ENCODE measurements at regions not wholly inside any gene's neighbourhood (a gene's known extent, or its start where the extent isn't known, plus 50 kb on each side); places are given as distances from the start of the nearest gene placed in this dataset.

GRCh38 chr16:64449506-64449905 lies 672.4 kb downstream of the CDH11 start:
- Histone ChIP-seq H3K27ac (replicated peaks) (no peak overlapping the region), H3K27me3 (ENCODE audit: insufficient read depth, poor library complexity, severe bottlenecking) (no peaks in the 10 kb centered on the region), H3K4me3 (replicated peaks; ENCODE audit: insufficient read depth, low read length) (no peak overlapping the region)
- TF ChIP-seq GABPA (IDR thresholded peaks at IDR 0.05; ENCODE audit: low read depth) = no peak
- no peak for TF ChIP-seq SPI1 (IDR thresholded peaks at IDR 0.05; ENCODE audit: borderline replicate concordance, low read depth)
- no peak for DNase-seq (ENCODE audit: low read depth in 1 of 2, low spot score in 1 of 2)

GRCh38 chr16:64445649-64446048 lies 676.2 kb downstream of the CDH11 start:
- H3K27me3 ChIP-seq (ENCODE audit: insufficient read depth, poor library complexity, severe bottlenecking) = no peaks in the 10 kb centered on the region
- no peak overlapping the region for H3K4me3 ChIP-seq (replicated peaks; ENCODE audit: insufficient read depth, low read length)
- no peak overlapping the region for H3K27ac ChIP-seq (replicated peaks)
- TF ChIP-seq GABPA (IDR thresholded peaks at IDR 0.05; ENCODE audit: low read depth) = no peak
- TF ChIP-seq CTCF (IDR thresholded peaks at IDR 0.05; ENCODE audit: insufficient read depth, low read length) = no peak
- TF ChIP-seq POLR2AphosphoS5 (IDR thresholded peaks at IDR 0.05; ENCODE audit: low read depth) = no peak
- TF ChIP-seq SPI1 (IDR thresholded peaks at IDR 0.05; ENCODE audit: borderline replicate concordance, low read depth) = no peak
- TF ChIP-seq, protein P1, sequence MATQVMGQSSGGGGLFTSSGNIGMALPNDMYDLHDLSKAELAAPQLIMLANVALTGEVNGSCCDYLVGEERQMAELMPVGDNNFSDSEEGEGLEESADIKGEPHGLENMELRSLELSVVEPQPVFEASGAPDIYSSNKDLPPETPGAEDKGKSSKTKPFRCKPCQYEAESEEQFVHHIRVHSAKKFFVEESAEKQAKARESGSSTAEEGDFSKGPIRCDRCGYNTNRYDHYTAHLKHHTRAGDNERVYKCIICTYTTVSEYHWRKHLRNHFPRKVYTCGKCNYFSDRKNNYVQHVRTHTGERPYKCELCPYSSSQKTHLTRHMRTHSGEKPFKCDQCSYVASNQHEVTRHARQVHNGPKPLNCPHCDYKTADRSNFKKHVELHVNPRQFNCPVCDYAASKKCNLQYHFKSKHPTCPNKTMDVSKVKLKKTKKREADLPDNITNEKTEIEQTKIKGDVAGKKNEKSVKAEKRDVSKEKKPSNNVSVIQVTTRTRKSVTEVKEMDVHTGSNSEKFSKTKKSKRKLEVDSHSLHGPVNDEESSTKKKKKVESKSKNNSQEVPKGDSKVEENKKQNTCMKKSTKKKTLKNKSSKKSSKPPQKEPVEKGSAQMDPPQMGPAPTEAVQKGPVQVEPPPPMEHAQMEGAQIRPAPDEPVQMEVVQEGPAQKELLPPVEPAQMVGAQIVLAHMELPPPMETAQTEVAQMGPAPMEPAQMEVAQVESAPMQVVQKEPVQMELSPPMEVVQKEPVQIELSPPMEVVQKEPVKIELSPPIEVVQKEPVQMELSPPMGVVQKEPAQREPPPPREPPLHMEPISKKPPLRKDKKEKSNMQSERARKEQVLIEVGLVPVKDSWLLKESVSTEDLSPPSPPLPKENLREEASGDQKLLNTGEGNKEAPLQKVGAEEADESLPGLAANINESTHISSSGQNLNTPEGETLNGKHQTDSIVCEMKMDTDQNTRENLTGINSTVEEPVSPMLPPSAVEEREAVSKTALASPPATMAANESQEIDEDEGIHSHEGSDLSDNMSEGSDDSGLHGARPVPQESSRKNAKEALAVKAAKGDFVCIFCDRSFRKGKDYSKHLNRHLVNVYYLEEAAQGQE (IDR thresholded peaks at IDR 0.05; ENCODE audit: insufficient replicate concordance, low read depth) = no peak
- no peak for DNase-seq (ENCODE audit: low read depth in 1 of 2, low spot score in 1 of 2)

- no peak for DNase-seq (ENCODE audit: low read depth in 1 of 2, low spot score in 1 of 2)
- no peak for TF ChIP-seq CTCF (IDR thresholded peaks at IDR 0.05; ENCODE audit: insufficient read depth, low read length)
- TF ChIP-seq SPI1 (IDR thresholded peaks at IDR 0.05; ENCODE audit: borderline replicate concordance, low read depth) = no peak
- TF ChIP-seq POLR2AphosphoS5 (IDR thresholded peaks at IDR 0.05; ENCODE audit: low read depth) = no peak
- TF ChIP-seq, protein P1 (IDR thresholded peaks at IDR 0.05; ENCODE audit: insufficient replicate concordance, low read depth) = no peak
- TF ChIP-seq GABPA (IDR thresholded peaks at IDR 0.05; ENCODE audit: low read depth) = no peak
- H3K4me3 ChIP-seq (replicated peaks; ENCODE audit: insufficient read depth, low read length) = no peak overlapping the region
- no peak overlapping the region for H3K27ac ChIP-seq (replicated peaks)
- H3K27me3 ChIP-seq (ENCODE audit: insufficient read depth, poor library complexity, severe bottlenecking) = no peaks in the 10 kb centered on the region
Measured at GRCh38 chr16:64445245-64445644, 676.6 kb downstream of the CDH11 start.

DNA sequence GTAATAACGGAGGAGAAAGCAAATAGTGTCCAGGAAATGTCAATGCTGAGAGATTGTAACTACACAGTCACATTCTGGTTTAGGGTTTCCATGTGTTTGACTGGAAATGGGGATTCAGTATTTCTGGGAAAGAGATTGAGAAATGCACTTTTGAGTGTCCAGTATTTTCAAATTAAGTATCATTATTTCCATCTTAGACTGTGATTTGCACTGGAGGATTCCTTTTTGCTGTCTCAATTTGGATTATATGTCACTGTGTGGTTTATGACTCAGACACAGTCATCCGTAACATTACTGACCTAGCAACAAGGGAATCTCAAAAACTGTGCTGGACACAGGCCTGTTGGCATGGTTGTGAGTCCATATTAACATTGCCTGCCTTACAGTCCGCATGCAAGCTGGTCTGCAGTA lies 681.4 kb downstream of the CDH11 start:
- no peak for DNase-seq (ENCODE audit: low read depth in 1 of 2, low spot score in 1 of 2)
- Histone ChIP-seq H3K27ac (replicated peaks) (no peak overlapping the region), H3K4me3 (replicated peaks; ENCODE audit: insufficient read depth, low read length) (no peak overlapping the region), H3K27me3 (ENCODE audit: insufficient read depth, poor library complexity, severe bottlenecking) (no peaks in the 10 kb centered on the region)
- TF ChIP-seq SPI1 (IDR thresholded peaks at IDR 0.05; ENCODE audit: borderline replicate concordance, low read depth) (no peak), POLR2AphosphoS5 (IDR thresholded peaks at IDR 0.05; ENCODE audit: low read depth) (no peak), CTCF (IDR thresholded peaks at IDR 0.05; ENCODE audit: insufficient read depth, low read length) (no peak), GABPA (IDR thresholded peaks at IDR 0.05; ENCODE audit: low read depth) (no peak)
- TF ChIP-seq, protein P1 (IDR thresholded peaks at IDR 0.05; ENCODE audit: insufficient replicate concordance, low read depth) = no peak

All from HL-60 (cell line).